ENCODE measurements at regions not wholly inside any gene's neighbourhood (a gene's known extent, or its start where the extent isn't known, plus 50 kb on each side); places are given as distances from the start of the nearest gene placed in this dataset.

GRCh38 chr4:41471126-41472071, 66.6 kb upstream of the LIMCH1 start:
- TF ChIP-seq PATZ1 (CRISPR knock-in tag; IDR thresholded peaks at IDR 0.05; ENCODE audit: borderline replicate concordance) (no peak), GLIS3 (CRISPR knock-in tag; IDR thresholded peaks at IDR 0.05) (no peak), PPARA (CRISPR knock-in tag; IDR thresholded peaks at IDR 0.05; ENCODE audit: borderline replicate concordance) (no peak), ZFP3 (CRISPR knock-in tag; IDR thresholded peaks at IDR 0.05) (no peak), ZNF8 (CRISPR knock-in tag; IDR thresholded peaks at IDR 0.05) (no peak), BACH2 (CRISPR knock-in tag; IDR thresholded peaks at IDR 0.05; ENCODE audit: borderline replicate concordance) (no peak), RARB (CRISPR knock-in tag; IDR thresholded peaks at IDR 0.05) (no peak), ZFP30 (CRISPR knock-in tag; IDR thresholded peaks at IDR 0.05) (no peak)
